WTC11 (cell line): ENCODE measurements at regions not wholly inside any gene's neighbourhood (a gene's known extent, or its start where the extent isn't known, plus 50 kb on each side); places are given as distances from the start of the nearest gene placed in this dataset.

Experiments
- ATAC-seq: fragments of 200-7000 bp; cut with Tn5 transposase; 2 replicates; pipeline ENCODE4 v1.10.0; 2021; ENCODE audit warnings: mild to moderate bottlenecking, moderate library complexity
- CTCF ChIA-PET: fragments of 300-600 bp; sonication (Branson Sonifier 250); formaldehyde crosslinking; loops from one replicate; lab custom pipeline; 2021; ENCODE audit warnings: antibody characterized with exemption; lab: Charles Lee
- POLR2A ChIA-PET: fragments of 350-600 bp; sonication (Branson Sonifier 250); formaldehyde crosslinking; loops from one replicate; lab custom pipeline; 2021; ENCODE audit warnings: antibody characterized with exemption; lab: Charles Lee
- DNase-seq: peaks from one replicate; pipeline ENCODE4 v3.0.0; 2021; ENCODE audit warnings: low spot score
- H3K27ac Mint-ChIP-seq: 2 replicates; pipeline ENCODE4 v1.8.0; 2021; ENCODE audit warnings: mixed read lengths
- H3K27me3 Mint-ChIP-seq: 2 replicates; pipeline ENCODE4 v1.8.0; 2021; ENCODE audit warnings: low read depth, mild to moderate bottlenecking, moderate library complexity, mixed read lengths
- H3K36me3 Mint-ChIP-seq: 2 replicates; pipeline ENCODE4 v1.8.0; 2021; ENCODE audit warnings: mixed read lengths
- H3K4me1 Mint-ChIP-seq: 2 replicates; pipeline ENCODE4 v1.8.0; 2022; ENCODE audit warnings: mixed read lengths
- H3K4me3 Mint-ChIP-seq: 2 replicates; pipeline ENCODE4 v1.8.0; 2021; ENCODE audit warnings: mild to moderate bottlenecking, moderate library complexity, mixed read lengths
- H3K9me3 Mint-ChIP-seq: 2 replicates; pipeline ENCODE4 v1.8.0; 2021; ENCODE audit warnings: mixed read lengths
- ATF2 ChIP-seq: sonication (generic); formaldehyde crosslinking; IDR thresholded peaks from 2 replicates; pipeline ENCODE4 v1.8.1; 2022; ENCODE audit warnings: low read depth, missing genetic modification reagents, borderline replicate concordance
- CREB1 ChIP-seq: sonication (generic); formaldehyde crosslinking; IDR thresholded peaks from 2 replicates; pipeline ENCODE4 v1.8.0; 2023; ENCODE audit warnings: mild to moderate bottlenecking, missing genetic modification reagents
- FOXP4 ChIP-seq: sonication (generic); formaldehyde crosslinking; IDR thresholded peaks from 2 replicates; pipeline ENCODE4 v1.8.0; 2022; ENCODE audit warnings: mild to moderate bottlenecking, missing genetic modification reagents
- GABPB1 ChIP-seq: sonication (generic); formaldehyde crosslinking; IDR thresholded peaks from 2 replicates; pipeline ENCODE4 v1.8.1; 2023; ENCODE audit warnings: mild to moderate bottlenecking, missing genetic modification reagents
- GRHL2 ChIP-seq: fragments of 250-450 bp; sonication (Bioruptor Pico); IDR thresholded peaks from 2 replicates; pipeline ENCODE4 v1.8.0; 2022; ENCODE audit warnings: mild to moderate bottlenecking, moderate library complexity; ENCODE audit not compliant: insufficient replicate concordance, severe bottlenecking
- GTF2I ChIP-seq: fragments of 250-450 bp; sonication (Bioruptor Pico); conservative IDR thresholded peaks from 2 replicates; pipeline ENCODE4 v1.4.0; 2021; ENCODE audit warnings: mild to moderate bottlenecking
- JUN ChIP-seq: sonication (generic); formaldehyde crosslinking; IDR thresholded peaks from 2 replicates; pipeline ENCODE4 v1.8.0; 2023; ENCODE audit warnings: mild to moderate bottlenecking, missing genetic modification reagents
- KAT7 ChIP-seq: sonication (generic); formaldehyde crosslinking; IDR thresholded peaks from 2 replicates; pipeline ENCODE4 v1.8.1; 2023; ENCODE audit warnings: missing genetic modification reagents, mild to moderate bottlenecking, borderline replicate concordance
- MLX ChIP-seq: sonication (generic); formaldehyde crosslinking; IDR thresholded peaks from 2 replicates; pipeline ENCODE4 v1.8.1; 2023; ENCODE audit warnings: mild to moderate bottlenecking, missing genetic modification reagents, moderate library complexity
- PRDM15 ChIP-seq: sonication (generic); formaldehyde crosslinking; IDR thresholded peaks from 2 replicates; pipeline ENCODE4 v1.8.0; 2022; ENCODE audit warnings: missing genetic modification reagents
- PREB ChIP-seq: sonication (generic); formaldehyde crosslinking; IDR thresholded peaks from 2 replicates; pipeline ENCODE4 v1.8.1; 2022; ENCODE audit warnings: mild to moderate bottlenecking, missing genetic modification reagents, moderate library complexity, borderline replicate concordance
- RELA ChIP-seq: sonication (generic); formaldehyde crosslinking; IDR thresholded peaks from 2 replicates; pipeline ENCODE4 v1.8.1; 2022; ENCODE audit warnings: missing genetic modification reagents, mild to moderate bottlenecking, borderline replicate concordance
- SMAD3 ChIP-seq: sonication (generic); formaldehyde crosslinking; IDR thresholded peaks from 2 replicates; pipeline ENCODE4 v1.8.0; 2022; ENCODE audit warnings: missing genetic modification reagents, mild to moderate bottlenecking, borderline replicate concordance
- SMAD4 ChIP-seq: sonication (generic); formaldehyde crosslinking; IDR thresholded peaks from 2 replicates; pipeline ENCODE4 v1.8.0; 2022; ENCODE audit warnings: mild to moderate bottlenecking, missing genetic modification reagents
- TP53 ChIP-seq: sonication (generic); formaldehyde crosslinking; IDR thresholded peaks from 2 replicates; pipeline ENCODE4 v1.8.1; 2023; ENCODE audit warnings: mild to moderate bottlenecking, missing genetic modification reagents
- USF2 ChIP-seq: sonication (generic); formaldehyde crosslinking; IDR thresholded peaks from 2 replicates; pipeline ENCODE4 v1.8.1; 2023; ENCODE audit warnings: mild to moderate bottlenecking, missing genetic modification reagents, moderate library complexity
- ZBTB21 ChIP-seq: sonication (generic); formaldehyde crosslinking; IDR thresholded peaks from 2 replicates; pipeline ENCODE4 v1.8.1; 2023; ENCODE audit warnings: mild to moderate bottlenecking, missing genetic modification reagents, borderline replicate concordance
- ZBTB43 ChIP-seq: sonication (generic); formaldehyde crosslinking; IDR thresholded peaks from 2 replicates; pipeline ENCODE4 v1.8.1; 2023; ENCODE audit warnings: mild to moderate bottlenecking, missing genetic modification reagents
- ZMAT4 ChIP-seq: fragments of 250-450 bp; sonication (Bioruptor Pico); IDR thresholded peaks from 2 replicates; pipeline ENCODE4 v1.9.0; 2021; ENCODE audit warnings: mild to moderate bottlenecking
- ZNF219 ChIP-seq: sonication (generic); formaldehyde crosslinking; IDR thresholded peaks from 2 replicates; pipeline ENCODE4 v1.8.0; 2023; ENCODE audit warnings: missing genetic modification reagents, mild to moderate bottlenecking, borderline replicate concordance
- ZNF263 ChIP-seq: sonication (generic); formaldehyde crosslinking; IDR thresholded peaks from 2 replicates; pipeline ENCODE4 v1.8.1; 2022; ENCODE audit warnings: low read depth, mild to moderate bottlenecking, moderate library complexity, missing genetic modification reagents
- ZNF423 ChIP-seq: fragments of 250-450 bp; sonication (Bioruptor Pico); IDR thresholded peaks from 2 replicates; pipeline ENCODE4 v2.1.2; 2022; ENCODE audit warnings: mild to moderate bottlenecking, moderate library complexity
- ZNF671 ChIP-seq: fragments of 250-450 bp; sonication (Bioruptor Pico); IDR thresholded peaks from 2 replicates; pipeline ENCODE4 v1.8.0; 2021; ENCODE audit warnings: mild to moderate bottlenecking

GRCh38 chr1:218835609-218836008 lies 338.1 kb upstream of the LYPLAL1 start (continued):
- TF ChIP-seq PREB (CRISPR knock-in tag) (no peak), ZBTB43 (CRISPR knock-in tag) (no peak), SMAD3 (CRISPR knock-in tag) (no peak), GTF2I (CRISPR knock-in tag) (no peak), KAT7 (CRISPR knock-in tag) (no peak), SMAD4 (CRISPR knock-in tag) (no peak), CREB1 (CRISPR knock-in tag) (no peak), GABPB1 (CRISPR knock-in tag) (no peak), RELA (CRISPR knock-in tag) (no peak)

GRCh38 chr1:218836264-218836663 lies 337.4 kb upstream of the LYPLAL1 start:
- DNase-seq = no peak
- CTCF ChIA-PET = no interaction called here
- ATAC-seq = no peak
- Mint-ChIP-seq H3K27me3 (no peaks in the 10 kb centered on the region), H3K27ac (no peak overlapping the region), H3K4me3 (no peak overlapping the region), H3K9me3 (peaks cover 10% of the 10 kb centered on the region), H3K4me1 (no peaks in the 10 kb centered on the region), H3K36me3 (no peaks in the 10 kb centered on the region)
- POLR2A ChIA-PET = no interaction called here
- no peak for TF ChIP-seq PRDM15 (CRISPR knock-in tag)
- no peak for TF ChIP-seq ZNF671 (CRISPR knock-in tag)
- no peak for TF ChIP-seq ZMAT4 (CRISPR knock-in tag)
- TF ChIP-seq ZNF263 (CRISPR knock-in tag) = no peak
- TF ChIP-seq ZNF219 (CRISPR knock-in tag) = no peak
- no peak for TF ChIP-seq ZNF423
- TF ChIP-seq RELA (CRISPR knock-in tag) = no peak
- no peak for TF ChIP-seq ZBTB21 (CRISPR knock-in tag)

- H3K27ac Mint-ChIP-seq = no peak overlapping the region
- peaks cover 14% of the 10 kb centered on the region for H3K9me3 Mint-ChIP-seq
- H3K4me3 Mint-ChIP-seq = no peak overlapping the region
- ChIA-PET POLR2A (no interaction called here), CTCF (no interaction called here)
- no peaks in the 10 kb centered on the region for H3K4me1 Mint-ChIP-seq
- DNase-seq = no peak
- H3K27me3 Mint-ChIP-seq = no peaks in the 10 kb centered on the region
- no peaks in the 10 kb centered on the region for H3K36me3 Mint-ChIP-seq
- no peak for ATAC-seq
- TF ChIP-seq ZNF423 = no peak
- no peak for TF ChIP-seq MLX (CRISPR knock-in tag)
- no peak for TF ChIP-seq SMAD3 (CRISPR knock-in tag)
- no peak for TF ChIP-seq TP53 (CRISPR knock-in tag)
- TF ChIP-seq USF2 (CRISPR knock-in tag) = no peak
- TF ChIP-seq ATF2 (CRISPR knock-in tag) = no peak
- no peak for TF ChIP-seq FOXP4
- no peak for TF ChIP-seq GRHL2
- TF ChIP-seq JUN (CRISPR knock-in tag) = no peak
Measured at GRCh38 chr1:218837051-218837450, 336.6 kb upstream of the LYPLAL1 start.
